ENCODE measurements at regions not wholly inside any gene's neighbourhood (a gene's known extent, or its start where the extent isn't known, plus 50 kb on each side); places are given as distances from the start of the nearest gene placed in this dataset.

GRCh38 chr13:47005756-47006414 is 109.0 kb upstream of the HTR2A start:
- intact Hi-C loops (cut with DNase I): no loop called here
- DNase-seq: no peak

- intact Hi-C loops (cut with DNase I): no loop called here
- DNase-seq: no peak
These were observed 107.7 kb upstream of the HTR2A start for GRCh38 chr13:47004540-47004939.

GRCh38 chr13:47004027-47004426 is 107.2 kb upstream of the HTR2A start:
- intact Hi-C loops (cut with DNase I): no loop called here
- no peak for DNase-seq

GRCh38 chr13:47000165-47000564 is 103.3 kb upstream of the HTR2A start:
- peak in 2 of 42 donors; percentile 7 to 15 for DNase-seq
- intact Hi-C loops (cut with DNase I): no loop called here

- DNase-seq: no peak
- intact Hi-C loops (cut with DNase I): no loop called here
These were observed 99.6 kb upstream of the HTR2A start for GRCh38 chr13:46996316-46997030.

- intact Hi-C loops (cut with DNase I): no loop called here
These were observed 99.0 kb upstream of the HTR2A start for GRCh38 chr13:46995874-46996273.

GRCh38 chr13:46994492-46994891 is 97.6 kb upstream of the HTR2A start:
- DNase-seq: no peak
- intact Hi-C loops (cut with DNase I): no loop called here

More at GRCh38 chr13:46995874-46996273, 99.0 kb upstream of the HTR2A start:
- no peak for DNase-seq

GRCh38 chr13:46992383-46992952 is 95.6 kb upstream of the HTR2A start:
- intact Hi-C loops (cut with DNase I): no loop called here
- DNase-seq: no peak

GRCh38 chr13:46983881-46984280 is 87.0 kb upstream of the HTR2A start:
- intact Hi-C loops (cut with DNase I): no loop called here

GRCh38 chr13:46982856-46983582 is 86.2 kb upstream of the HTR2A start:
- no peak for DNase-seq
- intact Hi-C loops (cut with DNase I): no loop called here

More at GRCh38 chr13:46983881-46984280, 87.0 kb upstream of the HTR2A start:
- DNase-seq: no peak

- no peak for DNase-seq
- intact Hi-C loops (cut with DNase I): no loop called here
These were observed 78.3 kb upstream of the HTR2A start for GRCh38 chr13:46975173-46975572.

- intact Hi-C loops (cut with DNase I): no loop called here
- DNase-seq: no peak
These were observed 71.6 kb upstream of the HTR2A start for GRCh38 chr13:46968450-46968849.

- intact Hi-C loops (cut with DNase I): no loop called here
- DNase-seq: no peak
These were observed 68.1 kb upstream of the HTR2A start for GRCh38 chr13:46964789-46965527.

GRCh38 chr13:46963904-46964303 is 67.1 kb upstream of the HTR2A start:
- DNase-seq: no peak
- intact Hi-C loops (cut with DNase I): no loop called here

- intact Hi-C loops (cut with DNase I): no loop called here
These were observed 65.6 kb upstream of the HTR2A start for GRCh38 chr13:46962281-46962941.

GRCh38 chr13:46961719-46962118 is 64.9 kb upstream of the HTR2A start:
- intact Hi-C loops (cut with DNase I): no loop called here
- DNase-seq: no peak

More at GRCh38 chr13:46962281-46962941, 65.6 kb upstream of the HTR2A start:
- DNase-seq: peak in 1 of 42 donors; percentile 44

GRCh38 chr13:46953941-46954340 is 57.1 kb upstream of the HTR2A start:
- no peak for DNase-seq
- intact Hi-C loops (cut with DNase I): no loop called here

GRCh38 chr13:46953331-46953730 is 56.5 kb upstream of the HTR2A start:
- intact Hi-C loops (cut with DNase I): no loop called here
- DNase-seq: no peak

GRCh38 chr13:46951516-46951915 is 54.7 kb upstream of the HTR2A start:
- DNase-seq: peak in 9 of 42 donors; percentile 4 to 53 (median 12)
- intact Hi-C loops (cut with DNase I): no loop called here

Data from head of caudate nucleus (tissue), 42 donors.